ENCODE measurements at regions not wholly inside any gene's neighbourhood (a gene's known extent, or its start where the extent isn't known, plus 50 kb on each side); places are given as distances from the start of the nearest gene placed in this dataset.

- DNase-seq (ENCODE audit: low read depth in 4 of 4, low spot score in 3 of 4), result no peak
Measured at GRCh38 chr10:65843203-65843602, 1082.6 kb upstream of the LRRTM3 start.

- DNase-seq (ENCODE audit: low read depth in 4 of 4, low spot score in 3 of 4), result no peak
Measured at GRCh38 chr10:65845916-65846315, 1079.9 kb upstream of the LRRTM3 start.

- DNase-seq (ENCODE audit: low read depth in 4 of 4, low spot score in 3 of 4), result no peak
Measured at GRCh38 chr10:65846541-65846940, 1079.3 kb upstream of the LRRTM3 start.

- no peak for DNase-seq (ENCODE audit: low read depth in 4 of 4, low spot score in 3 of 4)
Measured at GRCh38 chr10:65846949-65847348, 1078.9 kb upstream of the LRRTM3 start.

- no peak for DNase-seq (ENCODE audit: low read depth in 4 of 4, low spot score in 3 of 4)
Measured at GRCh38 chr10:65847436-65848230, 1078.2 kb upstream of the LRRTM3 start.

GRCh38 chr10:65858841-65859240, 1067.0 kb upstream of the LRRTM3 start:
- no peak for DNase-seq (ENCODE audit: low read depth in 4 of 4, low spot score in 3 of 4)

GRCh38 chr10:65861249-65861648, 1064.6 kb upstream of the LRRTM3 start:
- DNase-seq (ENCODE audit: low read depth in 4 of 4, low spot score in 3 of 4), result no peak
